Parathyroid adenoma (tissue), 2 donors: ENCODE measurements at regions not wholly inside any gene's neighbourhood (a gene's known extent, or its start where the extent isn't known, plus 50 kb on each side); places are given as distances from the start of the nearest gene placed in this dataset.

Experiments used
- H2AFZ ChIP-seq: fragments of 300-600 bp; sonication (generic); one replicate; pipeline ENCODE4 v1.7.0; 2017; ENCODE audit warnings: antibody characterized with exemption, mild to moderate bottlenecking
- H3K27ac ChIP-seq: fragments of 300-600 bp; sonication (generic); one replicate; pipeline ENCODE4 v1.7.0; 2017
- H3K27me3 ChIP-seq: fragments of 300-600 bp; sonication (generic); one replicate; pipeline ENCODE4 v1.7.0; 2017; ENCODE audit warnings: low read length; ENCODE audit not compliant: control insufficient read depth, insufficient read depth
- H3K36me3 ChIP-seq: fragments of 300-600 bp; sonication (generic); one replicate; pipeline ENCODE4 v1.7.0; 2017; ENCODE audit warnings: low read length; ENCODE audit not compliant: control insufficient read depth, insufficient read depth
- H3K4me1 ChIP-seq: fragments of 300-600 bp; sonication (generic); one replicate; pipeline ENCODE4 v1.7.0; 2017; ENCODE audit warnings: control low read depth
- H3K4me2 ChIP-seq: fragments of 300-600 bp; sonication (generic); one replicate; pipeline ENCODE4 v1.7.0; 2017; ENCODE audit warnings: low read length
- H3K4me3 ChIP-seq: fragments of 300-600 bp; sonication (generic); one replicate; pipeline ENCODE4 v1.7.0; 2017; ENCODE audit warnings: low read depth, low read length
- H3K79me2 ChIP-seq: fragments of 300-600 bp; sonication (generic); one replicate; pipeline ENCODE4 v1.7.0; 2017; ENCODE audit warnings: control low read depth
- H3K9ac ChIP-seq: fragments of 300-600 bp; sonication (generic); one replicate; pipeline ENCODE4 v1.7.0; 2017; ENCODE audit warnings: mild to moderate bottlenecking
- H3K9me3 ChIP-seq: fragments of 300-600 bp; sonication (generic); one replicate; pipeline ENCODE4 v1.7.0; 2017; ENCODE audit warnings: low read length; ENCODE audit not compliant: control insufficient read depth
- TF ChIP-seq, protein P1 (sequence below): fragments of 300-600 bp; sonication (generic); IDR thresholded peaks from one replicate; pipeline ENCODE4 v1.7.0; 2017; ENCODE audit warnings: antibody characterized with exemption, mild to moderate bottlenecking
- donor health status: primary hyperparathyroidism.

- H3K4me1 ChIP-seq = no peaks in the 10 kb centered on the region
- H2AFZ ChIP-seq = no peak overlapping the region
- H3K79me2 ChIP-seq = no peaks in the 10 kb centered on the region
- H3K4me2 ChIP-seq = no peak overlapping the region
- no peak overlapping the region for H3K9ac ChIP-seq
- H3K4me3 ChIP-seq = no peak overlapping the region
- H3K27ac ChIP-seq = no peak overlapping the region
- no peaks in the 10 kb centered on the region for H3K9me3 ChIP-seq
- H3K36me3 ChIP-seq = no peaks in the 10 kb centered on the region
- H3K27me3 ChIP-seq = no peaks in the 10 kb centered on the region
- TF ChIP-seq, protein P1, sequence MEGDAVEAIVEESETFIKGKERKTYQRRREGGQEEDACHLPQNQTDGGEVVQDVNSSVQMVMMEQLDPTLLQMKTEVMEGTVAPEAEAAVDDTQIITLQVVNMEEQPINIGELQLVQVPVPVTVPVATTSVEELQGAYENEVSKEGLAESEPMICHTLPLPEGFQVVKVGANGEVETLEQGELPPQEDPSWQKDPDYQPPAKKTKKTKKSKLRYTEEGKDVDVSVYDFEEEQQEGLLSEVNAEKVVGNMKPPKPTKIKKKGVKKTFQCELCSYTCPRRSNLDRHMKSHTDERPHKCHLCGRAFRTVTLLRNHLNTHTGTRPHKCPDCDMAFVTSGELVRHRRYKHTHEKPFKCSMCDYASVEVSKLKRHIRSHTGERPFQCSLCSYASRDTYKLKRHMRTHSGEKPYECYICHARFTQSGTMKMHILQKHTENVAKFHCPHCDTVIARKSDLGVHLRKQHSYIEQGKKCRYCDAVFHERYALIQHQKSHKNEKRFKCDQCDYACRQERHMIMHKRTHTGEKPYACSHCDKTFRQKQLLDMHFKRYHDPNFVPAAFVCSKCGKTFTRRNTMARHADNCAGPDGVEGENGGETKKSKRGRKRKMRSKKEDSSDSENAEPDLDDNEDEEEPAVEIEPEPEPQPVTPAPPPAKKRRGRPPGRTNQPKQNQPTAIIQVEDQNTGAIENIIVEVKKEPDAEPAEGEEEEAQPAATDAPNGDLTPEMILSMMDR = no peak
Observed at GRCh38 chr5:125254267-125254666, 507.8 kb upstream of the ZNF608 start.

DNA sequence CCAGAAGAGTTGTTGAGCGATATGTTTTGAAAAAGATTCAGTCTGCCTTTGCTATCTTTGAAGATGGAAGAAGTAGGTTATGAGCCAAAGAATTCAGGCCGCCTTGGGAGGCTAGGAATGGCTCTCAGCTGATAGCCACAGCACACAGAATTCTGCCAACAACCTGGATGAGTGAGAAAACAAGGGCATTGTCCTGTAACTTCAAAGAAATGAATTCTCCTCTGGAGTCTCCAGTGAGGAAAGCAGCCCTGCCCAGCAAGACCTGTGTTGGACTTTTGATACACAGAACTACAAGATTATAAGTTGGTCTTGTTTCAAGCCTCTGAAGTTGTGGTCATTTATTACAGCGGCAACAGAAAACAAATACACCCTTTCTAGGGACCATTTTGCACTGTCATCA, 509.9 kb upstream of the ZNF608 start:
- H3K9me3 ChIP-seq = no peaks in the 10 kb centered on the region
- TF ChIP-seq, protein P1 = no peak
- no peaks in the 10 kb centered on the region for H3K4me1 ChIP-seq
- no peak overlapping the region for H3K4me3 ChIP-seq
- H3K4me2 ChIP-seq = no peak overlapping the region
- H3K9ac ChIP-seq = no peak overlapping the region
- H2AFZ ChIP-seq = no peak overlapping the region
- H3K27me3 ChIP-seq = no peaks in the 10 kb centered on the region
- H3K79me2 ChIP-seq = no peaks in the 10 kb centered on the region
- no peak overlapping the region for H3K27ac ChIP-seq
- H3K36me3 ChIP-seq = no peaks in the 10 kb centered on the region

DNA sequence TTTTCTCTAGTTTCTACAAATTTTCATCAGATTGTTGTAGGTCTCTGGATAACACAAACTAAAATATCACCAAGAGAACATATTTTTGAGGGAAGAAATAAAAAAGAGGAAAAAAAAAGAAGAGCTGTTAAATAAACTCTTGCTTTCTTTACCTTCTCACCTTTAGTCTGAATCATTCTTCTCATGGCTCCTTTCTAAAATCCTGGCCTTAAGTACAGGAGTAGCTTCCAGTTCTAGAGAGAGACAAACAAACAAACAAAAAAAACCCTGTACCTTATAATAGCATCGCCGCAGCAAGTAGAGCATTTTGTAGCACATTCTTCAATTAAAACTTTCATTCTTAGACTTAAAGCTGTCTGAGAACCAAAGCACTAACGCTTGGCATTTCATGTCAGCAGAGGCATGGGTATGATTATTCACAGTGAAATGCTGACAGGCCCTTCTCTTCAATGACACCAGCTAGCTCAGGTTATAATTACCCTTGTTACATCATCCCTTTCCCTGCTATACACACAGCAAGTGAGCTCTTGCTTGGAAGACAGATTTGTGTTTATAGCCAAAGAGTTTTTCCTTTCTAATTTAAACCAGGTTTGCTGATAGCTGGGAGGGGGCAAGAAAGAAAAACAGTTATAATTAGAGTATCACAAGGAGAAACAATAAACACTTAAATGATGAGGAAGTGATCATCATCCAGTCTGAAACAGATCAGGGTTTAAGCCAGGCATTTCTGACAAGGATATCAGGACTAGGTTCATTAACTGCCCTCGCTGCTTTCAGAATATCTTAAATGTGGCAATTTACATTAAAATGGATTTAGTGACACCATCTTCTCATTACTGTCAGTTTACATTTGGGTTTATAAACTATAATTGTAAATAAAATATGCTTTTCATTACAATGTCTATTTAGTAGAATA, 510.9 kb upstream of the ZNF608 start:
- Histone ChIP-seq H2AFZ (no peak overlapping the region), H3K4me3 (no peak overlapping the region), H3K79me2 (no peaks in the 10 kb centered on the region), H3K9ac (no peak overlapping the region), H3K27ac (no peak overlapping the region), H3K27me3 (no peaks in the 10 kb centered on the region), H3K36me3 (no peaks in the 10 kb centered on the region), H3K4me2 (no peak overlapping the region), H3K4me1 (no peaks in the 10 kb centered on the region), H3K9me3 (no peaks in the 10 kb centered on the region)
- TF ChIP-seq, protein P1 = no peak

DNA sequence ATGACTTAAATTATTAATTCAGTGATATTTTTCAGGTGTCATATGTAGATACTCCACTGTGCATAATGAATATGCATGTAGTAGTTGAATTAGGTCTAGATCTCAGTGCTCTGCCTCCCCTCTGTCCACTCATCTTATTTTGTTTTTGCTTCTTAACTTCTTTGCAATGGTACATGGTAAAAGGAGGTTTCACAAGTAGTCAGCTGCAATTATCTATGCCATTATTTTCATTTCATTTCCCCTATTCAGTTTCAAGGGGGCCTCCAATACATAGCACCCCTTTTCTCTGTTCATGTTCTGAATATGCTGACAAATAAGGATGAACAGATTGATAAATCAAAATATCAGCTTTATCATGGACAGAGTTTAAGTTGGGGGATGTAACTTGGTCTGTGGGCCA, 511.6 kb upstream of the ZNF608 start:
- H3K4me2 ChIP-seq = no peak overlapping the region
- TF ChIP-seq, protein P1 = no peak
- no peaks in the 10 kb centered on the region for H3K36me3 ChIP-seq
- no peaks in the 10 kb centered on the region for H3K27me3 ChIP-seq
- no peaks in the 10 kb centered on the region for H3K9me3 ChIP-seq
- no peak overlapping the region for H2AFZ ChIP-seq
- no peak overlapping the region for H3K27ac ChIP-seq
- no peaks in the 10 kb centered on the region for H3K4me1 ChIP-seq
- H3K4me3 ChIP-seq = no peak overlapping the region
- no peak overlapping the region for H3K9ac ChIP-seq
- H3K79me2 ChIP-seq = no peaks in the 10 kb centered on the region

DNA sequence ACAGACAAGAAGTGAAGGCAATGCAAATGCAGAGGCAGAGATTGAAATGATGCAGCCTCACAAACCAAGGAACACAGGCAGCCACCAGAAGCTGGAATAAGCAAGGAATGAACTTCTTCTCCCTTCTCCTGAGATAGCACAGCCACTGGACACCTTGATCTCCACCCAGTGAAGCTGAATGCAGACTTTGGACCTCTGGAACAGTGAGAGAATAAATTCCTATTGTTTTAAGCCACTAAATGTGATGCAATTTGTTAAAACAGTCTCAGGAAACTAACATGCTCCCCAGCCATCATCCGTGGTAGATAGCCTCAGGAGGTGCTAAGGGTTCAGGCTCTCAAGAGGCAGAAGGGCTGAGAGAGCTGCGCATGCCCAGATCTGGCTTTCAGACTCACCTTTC, 512.2 kb upstream of the ZNF608 start:
- Histone ChIP-seq H3K79me2 (no peaks in the 10 kb centered on the region), H3K36me3 (no peaks in the 10 kb centered on the region), H3K27me3 (no peaks in the 10 kb centered on the region), H3K4me1 (no peaks in the 10 kb centered on the region), H3K9ac (no peak overlapping the region), H3K4me2 (no peak overlapping the region), H3K27ac (no peak overlapping the region), H2AFZ (peak overlapping the region; percentile 8), H3K4me3 (no peak overlapping the region), H3K9me3 (no peaks in the 10 kb centered on the region)
- TF ChIP-seq, protein P1 = no peak
